Breast epithelium (tissue), 4 donors: ENCODE measurements at regions not wholly inside any gene's neighbourhood (a gene's known extent, or its start where the extent isn't known, plus 50 kb on each side); places are given as distances from the start of the nearest gene placed in this dataset.

ENCODE experiments used
- DNase-seq, 2 donors: peaks; one replicate each; pipeline ENCODE4 v3.0.0-alpha.2; 2019; ENCODE audit warnings: low spot score in 2 of 2
- H3K27ac ChIP-seq, 2 donors: fragments of 200-600 bp; sonication (generic) in 1 of 2; one replicate each; pipeline ENCODE4 v1.5.1; 2016 to 2019; ENCODE audit warnings: mild to moderate bottlenecking in 1 of 2
- H3K27me3 ChIP-seq, 2 donors: fragments of 200-600 bp; sonication (generic) in 1 of 2; one replicate each; pipeline versions ENCODE4 v1.5.1 to v1.6.0; 2017 to 2019; ENCODE audit warnings: control low read depth in 1 of 2, mild to moderate bottlenecking in 1 of 2
- H3K36me3 ChIP-seq: fragments of 200-600 bp; one replicate; pipeline ENCODE4 v1.5.1; 2019
- H3K4me1 ChIP-seq, 2 donors: fragments of 200-600 bp; sonication (generic); one replicate each; pipeline ENCODE4 v1.5.1; 2016 to 2019; ENCODE audit warnings: control low read depth in 1 of 2
- H3K4me3 ChIP-seq, 3 donors: fragments of 200-600 bp; sonication (generic); 1 replicate in 2 of 3; 2 replicates in 1 of 3; pipeline ENCODE4 v1.5.1; 2016 to 2019; ENCODE audit warnings: mild to moderate bottlenecking in 3 of 3, moderate library complexity in 2 of 3
- H3K9me3 ChIP-seq, 2 donors: fragments of 200-600 bp; sonication (generic) in 1 of 2; one replicate each; pipeline ENCODE4 v1.5.1; 2016 to 2019; ENCODE audit warnings: control low read depth in 1 of 2
- POLR2A ChIP-seq: fragments of 450-650 bp; IDR thresholded peaks from one replicate; pipeline ENCODE4 v1.6.1; 2016; ENCODE audit warnings: antibody characterized with exemption, mild to moderate bottlenecking, moderate library complexity
- POLR2AphosphoS5 ChIP-seq, 3 donors: sonication (generic); formaldehyde crosslinking; IDR thresholded peaks; one replicate each; pipeline ENCODE4 v1.6.1; 2017; ENCODE audit warnings: antibody characterized with exemption in 3 of 3
- intact Hi-C: fragments of 100-400 bp; cut with DNase I; formaldehyde crosslinking; loops from one replicate; pipeline ENCODE4 v1.15.1; 2023; ENCODE audit warnings: low total_unique reads
- TF ChIP-seq, protein P1 (sequence below), 3 donors: fragments of 450-650 bp; IDR thresholded peaks; one replicate each; pipeline ENCODE4 v1.5.1; 2016 to 2017; ENCODE audit warnings: antibody characterized with exemption in 3 of 3, mild to moderate bottlenecking in 3 of 3, moderate library complexity in 3 of 3

DNA sequence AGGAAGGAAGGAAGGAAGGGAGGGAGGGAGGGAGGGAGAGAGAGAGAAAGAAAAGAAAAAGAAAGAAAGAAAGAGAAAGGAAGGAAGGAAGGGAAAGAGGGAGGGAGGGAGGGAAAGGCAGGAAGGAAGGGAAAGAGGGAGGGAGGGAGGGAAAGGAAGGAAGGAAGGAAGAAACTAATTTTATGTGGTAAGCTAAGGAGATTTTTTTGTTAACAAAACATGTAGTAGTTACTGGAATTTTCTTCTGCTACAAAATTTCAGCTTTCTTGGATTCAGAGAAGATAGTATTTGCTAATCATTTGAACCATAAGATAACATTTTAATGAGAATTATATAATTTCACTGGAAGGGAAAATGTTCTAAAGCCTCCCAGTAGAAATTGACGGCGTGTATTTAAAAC, 437.8 kb upstream of the DCN start:
- intact Hi-C loops = loop anchor here (10.0 kb wide), 1 partner anchor 1834 kb away; no protein-coding TSS in a partner anchor
- no peak for TF ChIP-seq POLR2A
- no peak for TF ChIP-seq POLR2AphosphoS5 (IDR thresholded peaks at IDR 0.05)
- TF ChIP-seq, protein P1, sequence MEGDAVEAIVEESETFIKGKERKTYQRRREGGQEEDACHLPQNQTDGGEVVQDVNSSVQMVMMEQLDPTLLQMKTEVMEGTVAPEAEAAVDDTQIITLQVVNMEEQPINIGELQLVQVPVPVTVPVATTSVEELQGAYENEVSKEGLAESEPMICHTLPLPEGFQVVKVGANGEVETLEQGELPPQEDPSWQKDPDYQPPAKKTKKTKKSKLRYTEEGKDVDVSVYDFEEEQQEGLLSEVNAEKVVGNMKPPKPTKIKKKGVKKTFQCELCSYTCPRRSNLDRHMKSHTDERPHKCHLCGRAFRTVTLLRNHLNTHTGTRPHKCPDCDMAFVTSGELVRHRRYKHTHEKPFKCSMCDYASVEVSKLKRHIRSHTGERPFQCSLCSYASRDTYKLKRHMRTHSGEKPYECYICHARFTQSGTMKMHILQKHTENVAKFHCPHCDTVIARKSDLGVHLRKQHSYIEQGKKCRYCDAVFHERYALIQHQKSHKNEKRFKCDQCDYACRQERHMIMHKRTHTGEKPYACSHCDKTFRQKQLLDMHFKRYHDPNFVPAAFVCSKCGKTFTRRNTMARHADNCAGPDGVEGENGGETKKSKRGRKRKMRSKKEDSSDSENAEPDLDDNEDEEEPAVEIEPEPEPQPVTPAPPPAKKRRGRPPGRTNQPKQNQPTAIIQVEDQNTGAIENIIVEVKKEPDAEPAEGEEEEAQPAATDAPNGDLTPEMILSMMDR (IDR thresholded peaks at IDR 0.05) = no peak
- H3K4me1 ChIP-seq = no peaks in the 10 kb centered on the region
- no peaks in the 10 kb centered on the region for H3K27me3 ChIP-seq
- H3K27ac ChIP-seq = no peak overlapping the region
- H3K4me3 ChIP-seq = no peak overlapping the region
- H3K36me3 ChIP-seq = no peaks in the 10 kb centered on the region
- no peaks in the 10 kb centered on the region for H3K9me3 ChIP-seq
- no peak for DNase-seq

DNA sequence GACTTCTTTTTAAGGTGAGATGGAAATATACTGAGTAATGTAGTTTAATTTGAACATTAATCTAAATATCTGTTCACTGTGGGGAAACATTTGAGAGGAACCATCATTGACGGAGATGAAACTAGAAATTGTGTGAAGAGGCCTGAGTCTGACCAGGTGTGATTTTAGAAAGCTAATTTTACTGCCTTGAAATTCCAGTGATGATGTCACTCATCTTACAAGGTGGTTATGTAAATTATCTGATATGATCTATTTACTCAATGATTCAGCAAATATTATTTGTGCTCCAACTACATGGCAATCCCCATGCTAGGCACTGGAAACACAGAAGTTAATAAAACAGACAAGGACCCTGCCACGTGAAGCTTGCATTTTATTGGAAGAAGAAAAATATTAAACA, 435.7 kb upstream of the DCN start:
- H3K27ac ChIP-seq = no peak overlapping the region
- no peaks in the 10 kb centered on the region for H3K4me1 ChIP-seq
- no peaks in the 10 kb centered on the region for H3K36me3 ChIP-seq
- DNase-seq = no peak
- no peak for TF ChIP-seq POLR2A
- TF ChIP-seq, protein P1 (IDR thresholded peaks at IDR 0.05) = no peak
- no peak for TF ChIP-seq POLR2AphosphoS5 (IDR thresholded peaks at IDR 0.05)
- no peaks in the 10 kb centered on the region for H3K9me3 ChIP-seq
- no peaks in the 10 kb centered on the region for H3K27me3 ChIP-seq
- H3K4me3 ChIP-seq = no peak overlapping the region
- intact Hi-C loops = no loop called here

DNA sequence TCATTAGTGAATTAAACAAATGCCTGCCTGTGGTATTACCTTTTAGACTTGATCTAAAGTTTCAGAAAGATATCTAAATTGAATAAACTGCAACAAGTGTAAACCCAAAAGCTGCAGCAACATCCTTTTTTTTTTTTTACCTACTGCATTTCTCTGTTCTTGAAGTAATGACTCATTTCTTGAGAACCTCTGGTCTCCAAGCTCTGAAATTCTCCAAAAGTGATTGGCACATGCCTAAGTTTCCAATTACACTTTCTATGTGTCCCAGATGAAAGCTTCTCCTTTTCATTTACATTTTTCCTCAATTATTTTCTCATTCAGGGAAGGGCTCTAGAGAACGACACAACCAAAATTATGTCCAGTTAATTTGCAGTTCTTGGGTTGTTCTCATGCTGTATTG, 435.2 kb upstream of the DCN start:
- H3K4me3 ChIP-seq = no peak overlapping the region
- no peaks in the 10 kb centered on the region for H3K27me3 ChIP-seq
- intact Hi-C loops = no loop called here
- H3K36me3 ChIP-seq = no peaks in the 10 kb centered on the region
- H3K27ac ChIP-seq = no peak overlapping the region
- TF ChIP-seq, protein P1 (IDR thresholded peaks at IDR 0.05) = no peak
- TF ChIP-seq POLR2A (no peak), POLR2AphosphoS5 (IDR thresholded peaks at IDR 0.05) (no peak)
- H3K4me1 ChIP-seq = no peaks in the 10 kb centered on the region
- H3K9me3 ChIP-seq = no peaks in the 10 kb centered on the region
- no peak for DNase-seq

DNA sequence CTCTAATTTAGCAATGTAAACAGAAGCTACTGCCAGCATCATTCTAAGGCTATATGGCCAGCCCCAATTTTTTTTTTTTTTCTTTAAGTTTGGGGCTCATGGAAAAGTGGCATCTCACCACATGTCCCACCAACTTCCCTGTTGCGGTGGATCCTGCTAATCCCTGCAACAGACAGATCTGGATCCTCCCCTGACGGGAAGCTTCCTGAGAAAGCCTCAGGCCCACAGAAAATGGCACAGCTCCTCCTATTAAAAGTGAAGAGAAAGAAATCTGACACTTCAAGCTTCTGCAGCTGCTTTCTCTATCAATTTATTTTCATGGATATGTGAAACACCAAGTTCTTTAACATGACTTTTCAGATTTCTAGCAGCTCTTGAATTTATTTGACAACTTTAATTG, 433.8 kb upstream of the DCN start:
- Histone ChIP-seq H3K4me3 (no peak overlapping the region), H3K4me1 (no peaks in the 10 kb centered on the region), H3K27me3 (no peaks in the 10 kb centered on the region), H3K36me3 (no peaks in the 10 kb centered on the region), H3K9me3 (no peaks in the 10 kb centered on the region), H3K27ac (no peak overlapping the region)
- no peak for DNase-seq
- no peak for TF ChIP-seq POLR2AphosphoS5 (IDR thresholded peaks at IDR 0.05)
- TF ChIP-seq, protein P1 (IDR thresholded peaks at IDR 0.05) = no peak
- TF ChIP-seq POLR2A = no peak
- intact Hi-C loops = no loop called here

DNA sequence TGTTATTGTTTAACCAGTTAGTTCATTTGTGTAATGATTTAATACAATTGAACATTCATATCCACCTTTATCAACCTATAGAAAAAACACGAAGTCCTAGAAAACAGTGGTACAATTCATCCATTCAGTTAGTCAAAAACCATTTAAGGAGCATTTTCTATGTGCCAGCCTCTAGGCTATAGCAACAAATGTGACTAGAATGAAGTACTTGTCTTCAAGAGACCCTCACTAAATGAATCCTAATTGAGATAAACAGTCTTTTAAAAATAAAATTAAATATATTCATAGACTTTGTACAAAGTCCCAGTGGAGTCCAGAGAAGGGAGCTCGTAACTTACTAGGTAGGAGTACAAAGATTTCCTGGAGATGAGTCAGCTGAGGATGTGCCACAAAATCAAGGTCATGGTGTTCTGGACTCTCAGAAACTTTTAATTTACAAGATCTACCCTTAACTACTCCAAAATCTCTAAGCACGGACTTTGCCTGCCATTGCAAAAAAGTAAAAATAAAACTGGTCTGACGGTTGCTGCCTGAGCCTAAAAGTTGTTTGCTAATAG, 430.7 kb upstream of the DCN start:
- no peak overlapping the region for H3K4me3 ChIP-seq
- no peak for DNase-seq
- H3K36me3 ChIP-seq = no peaks in the 10 kb centered on the region
- H3K27ac ChIP-seq = no peak overlapping the region
- TF ChIP-seq POLR2A (no peak), POLR2AphosphoS5 (IDR thresholded peaks at IDR 0.05) (no peak)
- TF ChIP-seq, protein P1 (IDR thresholded peaks at IDR 0.05) = no peak
- H3K27me3 ChIP-seq = no peaks in the 10 kb centered on the region
- H3K4me1 ChIP-seq = no peaks in the 10 kb centered on the region
- intact Hi-C loops = no loop called here
- H3K9me3 ChIP-seq = no peaks in the 10 kb centered on the region
